Neuronal stem cell (in vitro differentiated cells): ENCODE measurements at regions not wholly inside any gene's neighbourhood (a gene's known extent, or its start where the extent isn't known, plus 50 kb on each side); places are given as distances from the start of the nearest gene placed in this dataset.

Experiments used
- DNase-seq: peaks from one replicate; pipeline ENCODE4 v3.0.0-alpha.2; 2013; ENCODE audit warnings: low spot score
- H2AFZ ChIP-seq: one replicate; pipeline ENCODE4 v1.6.1; 2013; ENCODE audit warnings: mild to moderate bottlenecking, low read length, inconsistent platforms
- H2AK5ac ChIP-seq: 2 replicates; pipeline ENCODE4 v1.6.1; 2013; ENCODE audit warnings: low read depth, mild to moderate bottlenecking, inconsistent platforms, low read length, moderate library complexity, mixed read lengths
- H2BK120ac ChIP-seq: 2 replicates; pipeline ENCODE4 v1.6.1; 2013; ENCODE audit warnings: low read depth, mild to moderate bottlenecking, inconsistent platforms, low read length, moderate library complexity, mixed read lengths
- H2BK12ac ChIP-seq: one replicate; pipeline ENCODE4 v1.6.1; 2013; ENCODE audit warnings: low read length, inconsistent platforms
- H2BK15ac ChIP-seq: 2 replicates; pipeline ENCODE4 v1.6.1; 2013; ENCODE audit warnings: mild to moderate bottlenecking, low read length, inconsistent platforms, mixed read lengths
- H2BK5ac ChIP-seq: one replicate; pipeline ENCODE4 v1.6.1; 2013; ENCODE audit warnings: inconsistent platforms, mild to moderate bottlenecking, low read length, moderate library complexity
- H3K14ac ChIP-seq: one replicate; pipeline ENCODE4 v1.6.1; 2013; ENCODE audit warnings: low read length, inconsistent platforms
- H3K18ac ChIP-seq: 2 replicates; pipeline ENCODE4 v1.6.1; 2013; ENCODE audit warnings: low read length, inconsistent platforms
- H3K23ac ChIP-seq: 2 replicates; pipeline ENCODE4 v1.6.1; 2013; ENCODE audit warnings: low read depth, mild to moderate bottlenecking, mixed read lengths, low read length, inconsistent platforms; ENCODE audit not compliant: poor library complexity
- H3K27ac ChIP-seq: replicated peaks from 3 replicates; pipeline ENCODE4 v1.5.1; 2013; ENCODE audit warnings: low read length, inconsistent platforms
- H3K27me3 ChIP-seq, 3 experiments: 2 replicates each; pipeline ENCODE4 v1.6.1; 2013; ENCODE audit warnings: low read length in 3 of 3, mild to moderate bottlenecking in 2 of 3, inconsistent platforms in 1 of 3, low read depth in 1 of 3, mixed read lengths in 1 of 3, moderate library complexity in 1 of 3; ENCODE audit not compliant: control insufficient read depth in 3 of 3, insufficient read depth in 3 of 3
- H3K36me3 ChIP-seq, 2 donors: replicated peaks in 1 of 2; 2 replicates each; pipeline ENCODE4 v1.6.1; 2013; ENCODE audit warnings: low read length in 2 of 2; ENCODE audit not compliant: control insufficient read depth in 2 of 2, insufficient read depth in 2 of 2
- H3K4ac ChIP-seq: 2 replicates; pipeline ENCODE4 v1.6.1; 2013; ENCODE audit warnings: inconsistent platforms, mild to moderate bottlenecking, low read length, moderate library complexity
- H3K4me1 ChIP-seq, 2 donors: 1 replicate in 1 of 2; 2 replicates in 1 of 2; pipeline ENCODE4 v1.6.1; 2013; ENCODE audit warnings: low read length in 2 of 2, low read depth in 1 of 2; ENCODE audit not compliant: control insufficient read depth in 2 of 2, insufficient read depth in 1 of 2
- H3K4me2 ChIP-seq: one replicate; pipeline ENCODE4 v1.6.1; 2013; ENCODE audit warnings: mild to moderate bottlenecking, low read length, inconsistent platforms; ENCODE audit not compliant: insufficient read depth, poor library complexity, severe bottlenecking
- H3K4me3 ChIP-seq, 2 donors: 2 replicates each; pipeline ENCODE4 v1.5.1; 2013; ENCODE audit warnings: low read length in 2 of 2, mild to moderate bottlenecking in 2 of 2, inconsistent platforms in 1 of 2, moderate library complexity in 1 of 2
- H3K79me1 ChIP-seq: one replicate; pipeline ENCODE4 v1.6.1; 2013; ENCODE audit warnings: low read depth, mild to moderate bottlenecking, inconsistent platforms, low read length, moderate library complexity
- H3K9ac ChIP-seq: one replicate; pipeline ENCODE4 v1.6.1; 2013; ENCODE audit warnings: mild to moderate bottlenecking, low read depth, low read length, inconsistent platforms; ENCODE audit not compliant: poor library complexity
- H3K9me3 ChIP-seq, 2 donors: replicated peaks in 1 of 2; 2 replicates each; pipeline versions ENCODE3 to v1.6.1; 2013; ENCODE audit warnings: low read length in 2 of 2, mild to moderate bottlenecking in 2 of 2, inconsistent platforms in 1 of 2, low read depth in 1 of 2, mixed read lengths in 1 of 2, moderate library complexity in 1 of 2; ENCODE audit not compliant: control insufficient read depth in 2 of 2, insufficient read depth in 1 of 2
- H4K8ac ChIP-seq: one replicate; pipeline ENCODE4 v1.6.1; 2013; ENCODE audit warnings: low read depth, mild to moderate bottlenecking, inconsistent platforms, low read length, moderate library complexity
- H4K91ac ChIP-seq: one replicate; pipeline ENCODE4 v1.6.1; 2013; ENCODE audit warnings: low read length, low read depth, mild to moderate bottlenecking, inconsistent platforms; ENCODE audit not compliant: poor library complexity
- WGBS, 2 donors: extraction: QIAGEN DNeasy Blood & Tissue Kit; methylation state at CpG; one replicate each; pipeline ENCODE4 v1.1.7; 2013; ENCODE audit warnings: missing lambda C conversion rate in 2 of 2, mixed read lengths in 1 of 2; ENCODE audit not compliant: insufficient read length in 2 of 2, insufficient replicate concordance in 1 of 2; ENCODE audit errors: extremely low coverage in 2 of 2; 5-methylcytosine and 5-hydroxymethylcytosine counted together

DNA sequence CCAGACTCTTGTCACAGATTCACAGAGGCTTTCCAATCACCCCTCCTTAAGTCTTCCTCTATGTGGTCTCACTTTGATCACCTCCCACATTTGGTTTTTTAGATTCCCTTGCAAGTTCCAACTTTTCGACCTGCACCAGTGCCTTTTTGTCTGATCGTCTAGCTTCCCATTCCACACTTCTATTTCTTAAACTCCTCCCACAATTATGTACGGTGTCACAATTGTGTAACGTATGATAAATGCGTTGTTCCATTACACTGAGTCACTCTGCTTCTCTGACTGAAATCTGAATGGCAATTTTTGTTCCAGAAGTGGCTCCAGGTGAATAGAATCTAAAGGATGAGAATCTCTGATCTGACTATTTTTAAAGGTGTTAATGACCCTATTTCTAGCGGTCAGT, 320.1 kb downstream of the LMX1A start:
- no peak overlapping the region for H3K4ac ChIP-seq
- DNase-seq = no peak
- H3K9me3 ChIP-seq = no peaks in the 10 kb centered on the region
- no peak overlapping the region for H4K91ac ChIP-seq
- H2BK120ac ChIP-seq = no peak overlapping the region
- H2BK12ac ChIP-seq = no peak overlapping the region
- no CpG with 5 or more reads among the region's 6 CpGs for WGBS, 2 donors
- no peak overlapping the region for H2AK5ac ChIP-seq
- no peaks in the 10 kb centered on the region for H3K27me3 ChIP-seq
- no peak overlapping the region for H3K4me3 ChIP-seq
- H3K9ac ChIP-seq = no peak overlapping the region
- no peak overlapping the region for H2AFZ ChIP-seq
- H2BK5ac ChIP-seq = no peak overlapping the region
- no peaks in the 10 kb centered on the region for H3K79me1 ChIP-seq
- no peak overlapping the region for H3K18ac ChIP-seq
- H3K27ac ChIP-seq = no peak overlapping the region
- H2BK15ac ChIP-seq = no peak overlapping the region
- no peaks in the 10 kb centered on the region for H3K4me1 ChIP-seq
- H3K4me2 ChIP-seq = no peak overlapping the region
- H3K36me3 ChIP-seq = no peaks in the 10 kb centered on the region
- H3K14ac ChIP-seq = no peak overlapping the region
- no peak overlapping the region for H3K23ac ChIP-seq
- H4K8ac ChIP-seq = no peak overlapping the region

DNA sequence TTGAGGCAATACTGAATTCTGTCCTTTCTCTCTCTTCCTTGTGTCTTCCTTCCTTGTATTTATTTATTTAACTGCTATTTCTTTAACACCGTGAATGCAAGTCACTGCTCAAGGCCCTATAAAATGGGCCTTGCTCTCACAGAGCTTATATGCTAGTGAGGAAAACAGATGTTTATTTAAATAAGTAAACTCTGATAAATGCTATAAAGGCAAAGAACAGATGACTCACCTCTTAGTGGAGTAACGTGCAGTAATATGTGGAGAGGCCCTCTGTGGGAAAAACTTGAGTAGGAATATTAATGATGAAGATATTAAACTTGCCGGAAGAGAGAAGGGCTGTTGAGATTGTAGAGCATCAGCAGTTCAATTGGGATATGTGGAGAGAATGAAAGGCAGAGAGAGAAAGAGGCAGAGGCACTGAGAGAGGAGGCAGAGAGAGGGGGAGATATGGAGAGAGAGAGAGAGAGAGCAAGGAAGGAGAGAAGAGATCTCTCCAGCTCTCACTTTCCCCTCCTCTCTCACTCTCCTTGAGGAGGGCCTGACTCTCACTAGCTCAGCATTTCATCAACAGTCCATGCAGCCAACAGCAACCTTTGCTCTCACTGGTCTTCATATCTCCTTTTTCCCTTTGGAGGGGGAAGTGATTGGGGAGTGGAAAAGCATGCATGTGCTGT, 322.2 kb downstream of the LMX1A start:
- no peak overlapping the region for H2BK12ac ChIP-seq
- H3K9ac ChIP-seq = no peak overlapping the region
- H3K27me3 ChIP-seq = no peaks in the 10 kb centered on the region
- no peak overlapping the region for H3K27ac ChIP-seq
- no peak overlapping the region for H2AFZ ChIP-seq
- H3K4me3 ChIP-seq = no peak overlapping the region
- H3K4ac ChIP-seq = no peak overlapping the region
- no peaks in the 10 kb centered on the region for H3K4me1 ChIP-seq
- DNase-seq = no peak
- H2BK120ac ChIP-seq = no peak overlapping the region
- no peak overlapping the region for H2BK15ac ChIP-seq
- H3K9me3 ChIP-seq = no peaks in the 10 kb centered on the region
- no peak overlapping the region for H2AK5ac ChIP-seq
- no peak overlapping the region for H4K91ac ChIP-seq
- no peak overlapping the region for H3K4me2 ChIP-seq
- H2BK5ac ChIP-seq = no peak overlapping the region
- no peak overlapping the region for H4K8ac ChIP-seq
- H3K23ac ChIP-seq = no peak overlapping the region
- no peaks in the 10 kb centered on the region for H3K79me1 ChIP-seq
- no peaks in the 10 kb centered on the region for H3K36me3 ChIP-seq
- no peak overlapping the region for H3K14ac ChIP-seq
- H3K18ac ChIP-seq = no peak overlapping the region
- WGBS, 2 donors = no CpG with 5 or more reads among the region's 3 CpGs

DNA sequence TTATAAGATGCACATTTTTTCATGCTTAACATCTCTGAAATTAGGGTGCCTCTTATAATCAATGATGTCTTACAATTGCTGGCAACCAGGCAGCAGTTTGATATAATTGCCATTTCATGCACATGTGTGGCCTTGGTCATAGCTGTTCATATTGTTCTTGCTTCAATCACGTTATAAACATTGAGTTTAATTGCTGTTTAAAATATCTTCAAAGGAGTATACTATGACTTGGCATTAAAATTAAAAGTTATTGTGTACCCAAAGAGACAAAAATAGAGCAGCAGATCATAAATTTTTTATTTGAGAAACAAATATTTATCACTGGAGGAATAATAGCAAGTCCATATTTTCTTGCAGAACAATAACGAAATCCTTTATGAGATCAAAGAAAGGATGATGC, 325.5 kb downstream of the LMX1A start:
- Histone ChIP-seq H2BK120ac (no peak overlapping the region), H2BK15ac (no peak overlapping the region), H4K91ac (no peak overlapping the region), H2BK5ac (no peak overlapping the region), H3K4ac (no peak overlapping the region), H3K9me3 (no peaks in the 10 kb centered on the region), H3K27ac (no peak overlapping the region), H3K4me3 (no peak overlapping the region), H2BK12ac (no peak overlapping the region), H3K27me3 (no peaks in the 10 kb centered on the region), H3K4me1 (no peaks in the 10 kb centered on the region), H2AK5ac (no peak overlapping the region), H3K79me1 (no peaks in the 10 kb centered on the region), H4K8ac (no peak overlapping the region), H3K36me3 (no peaks in the 10 kb centered on the region), H3K18ac (no peak overlapping the region), H3K23ac (no peak overlapping the region), H3K14ac (no peak overlapping the region), H3K4me2 (no peak overlapping the region), H2AFZ (no peak overlapping the region), H3K9ac (no peak overlapping the region)
- DNase-seq = no peak
- WGBS, 2 donors = no CpG with 5 or more reads among the region's 2 CpGs

DNA sequence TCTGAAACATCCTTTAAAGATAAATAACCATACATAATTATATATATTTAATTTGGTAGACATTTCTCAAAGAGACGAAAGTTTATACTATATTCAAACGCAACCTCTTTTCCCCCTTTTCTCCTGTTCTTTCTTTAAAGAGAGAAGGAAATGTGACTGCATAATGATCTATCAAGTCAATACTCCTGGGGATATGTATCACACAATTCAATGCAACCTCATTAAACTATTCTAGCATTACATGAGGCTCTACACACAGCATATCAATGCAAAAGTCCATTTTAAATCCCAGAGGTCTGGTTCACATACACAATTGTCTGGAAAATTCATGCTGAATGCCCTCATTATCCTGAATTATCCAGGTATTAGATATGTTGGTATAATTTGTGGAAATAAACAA, 330.7 kb downstream of the LMX1A start:
- no peaks in the 10 kb centered on the region for H3K36me3 ChIP-seq
- H3K14ac ChIP-seq = no peak overlapping the region
- no peak overlapping the region for H2BK5ac ChIP-seq
- H3K79me1 ChIP-seq = no peaks in the 10 kb centered on the region
- H3K4me2 ChIP-seq = no peak overlapping the region
- H3K4me1 ChIP-seq = no peaks in the 10 kb centered on the region
- no peak overlapping the region for H3K4ac ChIP-seq
- no peak overlapping the region for H4K91ac ChIP-seq
- H2BK15ac ChIP-seq = no peak overlapping the region
- DNase-seq = no peak
- H3K27me3 ChIP-seq = no peaks in the 10 kb centered on the region
- no peak overlapping the region for H3K9ac ChIP-seq
- no CpG with 5 or more reads among the region's 2 CpGs for whole genome bisulfite sequencing, 2 donors
- no peak overlapping the region for H4K8ac ChIP-seq
- H2BK12ac ChIP-seq = no peak overlapping the region
- no peak overlapping the region for H2AFZ ChIP-seq
- H2BK120ac ChIP-seq = no peak overlapping the region
- H3K4me3 ChIP-seq = no peak overlapping the region
- H2AK5ac ChIP-seq = no peak overlapping the region
- H3K27ac ChIP-seq = no peak overlapping the region
- H3K18ac ChIP-seq = no peak overlapping the region
- no peak overlapping the region for H3K23ac ChIP-seq
- H3K9me3 ChIP-seq = peaks cover 0 to 2% of the 10 kb centered on the region in 2 donors
